Stimulated activated CD8-positive, alpha-beta memory T cell treated with anti-CD3 and anti-CD28 coated beads, Interleukin-12 subunit alpha, Interleukin-12 subunit beta, amount 100 ng/mL, for 4 hours (primary cell): ENCODE measurements at regions not wholly inside any gene's neighbourhood (a gene's known extent, or its start where the extent isn't known, plus 50 kb on each side); places are given as distances from the start of the nearest gene placed in this dataset.
"Not testable (repeated sequence)": the region's sequence is repeated elsewhere in the genome, so short reads cannot be mapped to it uniquely, and the experiment has no call there.

Source experiments
- DNase-seq: peaks from one replicate; pipeline ENCODE4 v3.0.0-alpha.2; 2020; ENCODE audit warnings: low read depth

DNA sequence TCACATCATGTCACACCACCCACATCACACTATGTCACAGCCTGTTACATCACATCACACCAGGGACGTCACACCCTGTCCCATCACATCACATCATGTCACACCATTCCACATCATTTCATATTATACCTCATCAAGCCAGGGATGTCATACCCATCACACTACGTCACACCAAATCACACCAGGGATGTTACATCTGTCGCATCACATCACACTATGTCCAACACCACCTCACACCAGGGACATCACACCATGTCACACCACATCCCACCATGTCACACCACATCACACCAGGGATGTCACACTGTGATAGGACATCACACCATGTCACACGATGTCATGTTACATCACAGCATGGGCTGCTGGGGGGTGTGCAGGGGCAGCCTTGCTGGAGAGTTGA lies 110.6 kb downstream of the TMEM121 start:
- DNase-seq, result no peak

- not testable (repeated sequence) for DNase-seq
These were observed 111.0 kb downstream of the TMEM121 start for GRCh38 chr14:105637345-105637744.

GRCh38 chr14:105639969-105640931 lies 113.9 kb downstream of the TMEM121 start:
- DNase-seq, result not testable (repeated sequence)

GRCh38 chr14:105641075-105641937 lies 114.9 kb downstream of the TMEM121 start:
- no peak for DNase-seq

DNA sequence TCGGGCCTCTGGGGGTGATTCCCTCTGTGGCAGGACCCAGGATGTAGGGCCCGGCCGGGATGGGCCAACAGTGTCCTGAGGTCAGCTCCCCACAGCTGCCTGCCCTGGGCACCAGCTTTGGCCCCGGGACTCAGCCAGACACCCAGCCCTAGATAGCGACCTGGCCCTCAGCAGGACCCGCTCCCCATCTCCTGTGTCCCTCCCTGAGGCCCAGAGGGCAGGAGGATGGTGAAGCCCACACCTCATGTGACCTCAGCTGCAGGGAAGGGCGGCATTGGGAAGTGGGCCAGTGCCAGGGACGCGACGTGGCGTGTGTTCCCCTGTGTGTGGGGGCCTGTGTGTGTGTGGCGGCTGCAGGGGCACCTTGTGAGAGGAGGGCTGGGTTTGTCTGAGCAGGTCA lies 115.6 kb downstream of the TMEM121 start:
- not testable (repeated sequence) for DNase-seq

GRCh38 chr14:105642486-105642885 lies 116.1 kb downstream of the TMEM121 start:
- DNase-seq, result not testable (repeated sequence)

DNA sequence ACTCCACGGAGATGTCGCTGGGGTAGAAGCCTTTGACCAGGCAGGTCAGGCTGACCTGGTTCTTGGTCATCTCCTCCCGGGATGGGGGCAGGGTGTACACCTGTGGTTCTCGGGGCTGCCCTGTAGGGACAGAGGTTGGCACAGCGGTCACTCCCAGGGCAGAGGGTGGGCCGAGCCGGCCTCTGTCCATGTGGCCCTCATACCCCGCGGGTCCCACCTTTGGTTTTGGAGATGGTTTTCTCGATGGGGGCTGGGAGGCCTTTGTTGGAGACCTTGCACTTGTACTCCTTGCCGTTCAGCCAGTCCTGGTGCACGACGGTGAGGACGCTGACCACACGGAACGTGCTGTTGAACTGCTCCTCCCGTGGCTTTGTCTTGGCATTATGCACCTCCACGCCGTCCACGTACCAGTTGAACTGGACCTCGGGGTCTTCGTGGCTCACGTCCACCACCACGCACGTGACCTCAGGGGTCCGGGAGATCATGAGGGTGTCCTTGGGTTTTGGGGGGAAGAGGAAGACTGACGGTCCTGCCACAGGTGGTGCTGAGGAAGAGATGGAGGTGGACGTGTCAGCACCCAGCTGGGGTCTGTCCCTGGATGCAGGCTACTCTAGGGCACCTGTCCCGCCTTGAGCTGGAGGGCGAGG lies 117.1 kb downstream of the TMEM121 start:
- not testable (repeated sequence) for DNase-seq

DNA sequence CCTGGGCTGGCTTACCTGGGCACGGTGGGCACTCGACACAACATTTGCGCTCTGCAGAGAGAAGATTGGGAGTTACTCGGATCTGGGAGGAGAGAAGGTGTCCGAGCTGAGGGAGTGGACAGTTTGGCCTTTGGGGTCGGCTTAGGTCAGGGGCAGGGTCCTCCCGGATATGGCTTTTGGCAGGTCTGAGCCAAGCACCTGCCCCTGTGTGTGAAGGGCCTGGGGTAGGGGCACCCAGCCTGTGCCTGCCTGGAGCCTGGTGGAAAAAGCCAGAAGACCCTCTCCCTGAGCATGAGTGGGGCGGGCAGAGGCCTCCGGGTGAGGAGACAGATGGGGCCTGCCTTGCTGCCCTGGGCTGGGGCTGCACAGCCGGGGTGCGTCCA lies 117.7 kb downstream of the TMEM121 start:
- DNase-seq, result not testable (repeated sequence)

- DNase-seq, result not testable (repeated sequence)
These were observed 118.1 kb downstream of the TMEM121 start for GRCh38 chr14:105644457-105644856.

- not testable (repeated sequence) for DNase-seq
These were observed 118.5 kb downstream of the TMEM121 start for GRCh38 chr14:105644891-105645290.

GRCh38 chr14:105645389-105645788 lies 119.0 kb downstream of the TMEM121 start:
- not testable (repeated sequence) for DNase-seq

DNA sequence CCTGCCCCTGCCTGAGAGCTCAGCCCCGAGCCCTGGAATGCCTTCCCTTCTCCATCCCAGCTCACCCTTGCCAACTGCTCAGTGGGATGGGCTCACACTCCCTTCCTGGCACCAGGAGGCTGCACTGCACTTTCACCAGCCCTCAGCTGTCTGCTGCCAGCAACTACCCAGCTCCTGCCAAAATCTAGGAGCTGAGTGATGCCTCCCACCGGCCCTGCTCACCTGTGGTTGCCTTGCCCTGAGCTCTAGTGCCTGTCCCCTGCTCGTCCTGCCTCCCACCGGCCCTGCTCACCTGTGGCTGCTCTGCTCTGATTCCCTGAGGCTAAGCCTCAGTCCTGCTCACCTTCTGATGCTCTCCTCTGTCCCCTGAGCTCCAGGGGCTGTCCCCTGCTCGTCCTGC lies 119.8 kb downstream of the TMEM121 start:
- no peak for DNase-seq

- not testable (repeated sequence) for DNase-seq
These were observed 120.4 kb downstream of the TMEM121 start for GRCh38 chr14:105646711-105647281.

GRCh38 chr14:105647426-105647783 lies 121.0 kb downstream of the TMEM121 start:
- DNase-seq, result not testable (repeated sequence)

GRCh38 chr14:105647784-105648608 lies 121.6 kb downstream of the TMEM121 start:
- DNase-seq, result no peak

DNA sequence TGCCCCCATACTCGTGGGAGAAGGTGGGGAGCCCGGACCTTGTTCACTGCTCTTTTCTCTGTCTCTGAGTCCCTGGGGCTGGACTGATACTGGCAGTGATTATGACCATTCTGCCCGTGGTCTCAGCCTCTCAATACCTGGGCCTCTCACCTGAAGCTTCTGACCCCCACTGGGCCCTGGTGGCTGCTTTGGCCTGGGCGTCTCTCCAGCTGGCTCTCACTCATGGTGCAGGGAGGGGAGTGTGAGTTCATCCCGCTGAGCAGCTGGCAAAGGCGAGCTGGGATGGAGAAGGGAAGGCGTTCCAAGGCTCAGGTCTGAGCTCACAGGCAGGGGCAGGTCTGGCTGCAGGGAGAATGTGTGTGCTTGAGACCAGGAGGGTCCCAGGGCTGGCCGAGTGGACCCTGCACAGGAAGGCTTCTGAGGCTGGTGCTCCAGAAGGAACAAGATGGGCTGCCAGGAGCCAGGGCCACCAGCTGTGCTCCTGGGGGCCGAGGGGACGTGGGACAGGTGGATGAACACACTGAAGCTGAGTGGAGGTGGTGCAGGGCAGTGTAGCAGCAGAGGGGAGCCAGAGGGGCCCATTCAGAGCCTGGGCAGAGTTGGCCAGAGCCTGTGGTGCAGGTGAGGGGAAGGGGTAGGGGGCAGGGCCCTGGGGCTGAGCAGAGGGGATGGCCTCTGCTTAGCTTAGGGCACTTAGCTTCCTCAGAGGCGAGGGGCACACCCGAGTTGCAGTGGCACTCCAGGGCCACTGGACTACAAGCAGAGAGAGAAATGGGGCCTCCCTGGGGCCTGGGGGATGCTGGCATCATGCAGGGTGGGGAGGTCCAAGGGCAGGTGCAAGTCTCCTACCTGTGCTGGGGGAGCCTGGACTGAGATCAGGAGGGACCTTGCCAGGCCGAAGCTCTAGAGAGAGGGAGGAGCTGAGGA lies 122.5 kb downstream of the TMEM121 start:
- DNase-seq, result not testable (repeated sequence)

- not testable (repeated sequence) for DNase-seq
These were observed 125.9 kb downstream of the TMEM121 start for GRCh38 chr14:105652317-105652716.

DNA sequence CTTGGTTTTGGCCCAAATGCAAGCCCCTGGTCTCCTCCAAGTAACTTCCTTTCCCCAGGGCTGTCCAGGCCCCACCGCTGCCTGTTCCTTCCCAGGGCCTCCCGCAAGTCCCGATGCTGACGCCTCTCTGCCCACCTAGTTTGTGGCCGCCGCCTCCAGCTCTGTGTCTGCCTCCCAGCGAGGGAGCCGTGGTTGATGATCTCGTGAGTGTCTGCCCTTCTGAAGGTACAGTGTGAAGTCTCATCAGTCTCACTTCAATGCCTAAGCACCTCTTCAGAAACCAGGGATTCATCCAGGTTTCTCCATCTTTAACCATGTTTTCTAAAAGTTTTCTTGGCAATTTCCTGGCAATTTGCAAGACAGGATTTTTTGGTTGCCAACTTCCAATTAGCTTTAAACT lies 127.5 kb downstream of the TMEM121 start:
- DNase-seq, result not testable (repeated sequence)

- DNase-seq, result not testable (repeated sequence)
These were observed 132.9 kb downstream of the TMEM121 start for GRCh38 chr14:105659255-105659654.
